ENCODE measurements at regions not wholly inside any gene's neighbourhood (a gene's known extent, or its start where the extent isn't known, plus 50 kb on each side); places are given as distances from the start of the nearest gene placed in this dataset.
"Not testable (repeated sequence)": the region's sequence is repeated elsewhere in the genome, so short reads cannot be mapped to it uniquely, and the experiment has no call there.

- no peak for DNase-seq
Observed at GRCh38 chr6:27617046-27617687, 144.3 kb upstream of the ZNF184 start.

GRCh38 chr6:27616328-27617045 is 143.6 kb upstream of the ZNF184 start:
- no peak for DNase-seq

- DNase-seq = no peak
Observed at GRCh38 chr6:27611451-27611850, 138.5 kb upstream of the ZNF184 start.

- DNase-seq = no peak
Observed at GRCh38 chr6:27608916-27609883, 136.3 kb upstream of the ZNF184 start.

GRCh38 chr6:27605401-27606342 is 132.8 kb upstream of the ZNF184 start:
- no peak for DNase-seq

GRCh38 chr6:27604986-27605385 is 132.1 kb upstream of the ZNF184 start:
- DNase-seq = no peak

- no peak for DNase-seq
Observed at GRCh38 chr6:27601668-27602254, 128.9 kb upstream of the ZNF184 start.

GRCh38 chr6:27599859-27600532 is 127.1 kb upstream of the ZNF184 start:
- no peak for DNase-seq

- DNase-seq = not testable (repeated sequence)
Observed at GRCh38 chr6:27597031-27597567, 124.2 kb upstream of the ZNF184 start.

- DNase-seq = no peak
Observed at GRCh38 chr6:27593861-27594260, 121.0 kb upstream of the ZNF184 start.

- no peak for DNase-seq
Observed at GRCh38 chr6:27593200-27593818, 120.4 kb upstream of the ZNF184 start.

- peak; percentile 7 for DNase-seq
Observed at GRCh38 chr6:27592481-27593199, 119.7 kb upstream of the ZNF184 start.

GRCh38 chr6:27591699-27592480 is 119.0 kb upstream of the ZNF184 start:
- no peak for DNase-seq

- not testable (repeated sequence) for DNase-seq
Observed at GRCh38 chr6:27585316-27585715, 112.4 kb upstream of the ZNF184 start.

GRCh38 chr6:27584326-27584725 is 111.4 kb upstream of the ZNF184 start:
- no peak for DNase-seq

- DNase-seq = no peak
Observed at GRCh38 chr6:27582928-27583725, 110.2 kb upstream of the ZNF184 start.

GRCh38 chr6:27579973-27580372 is 107.1 kb upstream of the ZNF184 start:
- no peak for DNase-seq

GRCh38 chr6:27577922-27578321 is 105.0 kb upstream of the ZNF184 start:
- no peak for DNase-seq

Data from GOT3 (cell line).